Nephron (organoid): ENCODE measurements at regions not wholly inside any gene's neighbourhood (a gene's known extent, or its start where the extent isn't known, plus 50 kb on each side); places are given as distances from the start of the nearest gene placed in this dataset.
A peak's percentile ranks its signal among the peaks of the same experiment; 100 is the strongest.

Experiments used
- H3K27ac Mint-ChIP-seq, 3 experiments: 2 replicates each; pipeline ENCODE4 v1.8.0; 2020; ENCODE audit warnings: mixed read lengths in 3 of 3, mild to moderate bottlenecking in 2 of 3, moderate library complexity in 1 of 3
- H3K27me3 Mint-ChIP-seq: 2 replicates; pipeline ENCODE4 v1.8.0; 2021; ENCODE audit warnings: low read depth, mild to moderate bottlenecking, moderate library complexity, mixed read lengths
- H3K36me3 Mint-ChIP-seq: 2 replicates; pipeline ENCODE4 v1.8.0; 2020; ENCODE audit warnings: low read depth, mixed read lengths
- H3K4me1 Mint-ChIP-seq: 2 replicates; pipeline ENCODE4 v1.8.0; 2020; ENCODE audit warnings: mixed read lengths
- H3K4me3 Mint-ChIP-seq, 3 experiments: 2 replicates each; pipeline ENCODE4 v1.8.0; 2020; ENCODE audit warnings: mild to moderate bottlenecking in 3 of 3, mixed read lengths in 3 of 3, moderate library complexity in 2 of 3
- H3K9me3 Mint-ChIP-seq: 2 replicates; pipeline ENCODE4 v1.8.0; 2020; ENCODE audit warnings: mixed read lengths
- CTCF ChIP-seq, 3 experiments: fragments of 200-600 bp; sonication (generic); IDR thresholded peaks; one replicate each; pipeline ENCODE4 v1.5.0; 2021; ENCODE audit warnings: antibody characterized with exemption in 3 of 3; ENCODE audit not compliant: unreplicated experiment in 3 of 3

GRCh38 chr11:128182844-128183243 lies 404.5 kb downstream of the ETS1 start:
- Mint-ChIP-seq H3K4me1 (peaks cover 30% of the 10 kb centered on the region), H3K9me3 (peaks cover 24% of the 10 kb centered on the region), H3K27me3 (no peaks in the 10 kb centered on the region), H3K4me3 (no peak overlapping the region), H3K36me3 (peaks cover 5% of the 10 kb centered on the region), H3K27ac (no peak overlapping the region)
- no peak for TF ChIP-seq CTCF (IDR thresholded peaks at IDR 0.05; ENCODE audit: unreplicated experiment in 3 of 3)

GRCh38 chr11:128181984-128182383 lies 405.4 kb downstream of the ETS1 start:
- Mint-ChIP-seq H3K27ac (peak overlapping the region in 1 of 3 experiments; percentile 51), H3K4me1 (peaks cover 26% of the 10 kb centered on the region), H3K36me3 (peaks cover 5% of the 10 kb centered on the region), H3K9me3 (peaks cover 24% of the 10 kb centered on the region), H3K4me3 (no peak overlapping the region), H3K27me3 (no peaks in the 10 kb centered on the region)
- TF ChIP-seq CTCF (IDR thresholded peaks at IDR 0.05; ENCODE audit: unreplicated experiment in 3 of 3): no peak

GRCh38 chr11:128181088-128181480 lies 406.3 kb downstream of the ETS1 start:
- Mint-ChIP-seq H3K27ac (peak overlapping the region; percentile 57 to 93 (median 78)), H3K9me3 (peaks cover 21% of the 10 kb centered on the region), H3K27me3 (no peaks in the 10 kb centered on the region), H3K4me3 (no peak overlapping the region), H3K4me1 (peaks cover 26% of the 10 kb centered on the region), H3K36me3 (peaks cover 5% of the 10 kb centered on the region)
- no peak for TF ChIP-seq CTCF (IDR thresholded peaks at IDR 0.05; ENCODE audit: unreplicated experiment in 3 of 3)

- Mint-ChIP-seq H3K27me3 (no peaks in the 10 kb centered on the region), H3K9me3 (peaks cover 17% of the 10 kb centered on the region), H3K36me3 (peaks cover 5% of the 10 kb centered on the region), H3K27ac (peak overlapping the region; percentile 57 to 93 (median 91)), H3K4me1 (peaks cover 26% of the 10 kb centered on the region), H3K4me3 (no peak overlapping the region)
- TF ChIP-seq CTCF (IDR thresholded peaks at IDR 0.05; ENCODE audit: unreplicated experiment in 3 of 3): no peak
These were observed 406.8 kb downstream of the ETS1 start for GRCh38 chr11:128180441-128181087.

- peak overlapping the region; percentile 57 to 93 (median 91) for H3K27ac Mint-ChIP-seq
- H3K27me3 Mint-ChIP-seq: no peaks in the 10 kb centered on the region
- no peak overlapping the region for H3K4me3 Mint-ChIP-seq
- H3K36me3 Mint-ChIP-seq: peaks cover 5% of the 10 kb centered on the region
- H3K9me3 Mint-ChIP-seq: peaks cover 8% of the 10 kb centered on the region
- TF ChIP-seq CTCF (IDR thresholded peaks at IDR 0.05; ENCODE audit: unreplicated experiment in 3 of 3): no peak
- peaks cover 29% of the 10 kb centered on the region for H3K4me1 Mint-ChIP-seq
These were observed 407.8 kb downstream of the ETS1 start for GRCh38 chr11:128179512-128179911.

GRCh38 chr11:128179039-128179438 lies 408.3 kb downstream of the ETS1 start:
- Mint-ChIP-seq H3K27me3 (no peaks in the 10 kb centered on the region), H3K4me3 (no peak overlapping the region), H3K9me3 (peaks cover 4% of the 10 kb centered on the region), H3K36me3 (peaks cover under 1% of the 10 kb centered on the region), H3K27ac (peak overlapping the region; percentile 57 to 93 (median 91)), H3K4me1 (peaks cover 34% of the 10 kb centered on the region)
- TF ChIP-seq CTCF (IDR thresholded peaks at IDR 0.05; ENCODE audit: unreplicated experiment in 3 of 3): no peak
